AG04449 (cell line): ENCODE measurements at regions not wholly inside any gene's neighbourhood (a gene's known extent, or its start where the extent isn't known, plus 50 kb on each side); places are given as distances from the start of the nearest gene placed in this dataset.

Experiments used
- CTCF ChIA-PET: fragments of 350-600 bp; formaldehyde crosslinking; extraction: SDS; loops from one replicate; lab custom pipeline; 2021; ENCODE audit warnings: antibody characterized with exemption; lab: Yijun Ruan, JAX
- POLR2A ChIA-PET: fragments of 400-600, 350-600 bp; formaldehyde crosslinking; extraction: SDS; loops from one replicate; lab custom pipeline; 2020; ENCODE audit warnings: antibody characterized with exemption, inconsistent platforms; lab: Yijun Ruan, JAX
- DNase-seq: peaks from one replicate; pipeline ENCODE4 v3.0.0-alpha.2; 2010; ENCODE audit warnings: low read depth, low spot score
- H3K4me3 ChIP-seq: 2 replicates; pipeline ENCODE4 v1.5.1; 2011; ENCODE audit warnings: low read depth, mild to moderate bottlenecking, control low read depth, low read length
- TF ChIP-seq, protein P1 (sequence below): IDR thresholded peaks from one replicate; pipeline ENCODE4 v1.5.1; 2011; ENCODE audit warnings: mild to moderate bottlenecking, moderate library complexity, low read length, control low read depth, inconsistent platforms; ENCODE audit not compliant: insufficient read depth; ENCODE audit errors: missing control alignments

DNA sequence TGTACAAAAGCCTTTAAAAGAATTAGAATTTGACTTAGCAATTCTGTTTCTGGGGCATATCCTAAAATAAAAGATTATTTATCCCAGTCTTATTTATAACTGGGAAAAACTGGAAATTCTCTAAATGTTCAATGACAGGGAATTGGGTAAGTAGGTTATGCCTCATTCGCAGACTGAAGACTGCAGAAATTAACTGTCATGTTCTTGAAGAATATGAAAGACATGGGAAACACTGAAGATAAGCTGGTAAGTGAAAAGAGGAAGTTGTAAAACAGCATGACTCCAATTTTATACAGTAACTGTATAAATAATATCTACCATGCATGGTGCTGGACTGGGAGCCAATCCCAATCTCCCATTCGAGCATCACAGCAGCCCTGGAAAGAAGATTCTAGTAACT, 50.6 kb upstream of the SLC2A1 start:
- H3K4me3 ChIP-seq = no peak overlapping the region
- CTCF ChIA-PET = no interaction called here
- POLR2A ChIA-PET = no interaction called here
- no peak for DNase-seq
- TF ChIP-seq, protein P1, sequence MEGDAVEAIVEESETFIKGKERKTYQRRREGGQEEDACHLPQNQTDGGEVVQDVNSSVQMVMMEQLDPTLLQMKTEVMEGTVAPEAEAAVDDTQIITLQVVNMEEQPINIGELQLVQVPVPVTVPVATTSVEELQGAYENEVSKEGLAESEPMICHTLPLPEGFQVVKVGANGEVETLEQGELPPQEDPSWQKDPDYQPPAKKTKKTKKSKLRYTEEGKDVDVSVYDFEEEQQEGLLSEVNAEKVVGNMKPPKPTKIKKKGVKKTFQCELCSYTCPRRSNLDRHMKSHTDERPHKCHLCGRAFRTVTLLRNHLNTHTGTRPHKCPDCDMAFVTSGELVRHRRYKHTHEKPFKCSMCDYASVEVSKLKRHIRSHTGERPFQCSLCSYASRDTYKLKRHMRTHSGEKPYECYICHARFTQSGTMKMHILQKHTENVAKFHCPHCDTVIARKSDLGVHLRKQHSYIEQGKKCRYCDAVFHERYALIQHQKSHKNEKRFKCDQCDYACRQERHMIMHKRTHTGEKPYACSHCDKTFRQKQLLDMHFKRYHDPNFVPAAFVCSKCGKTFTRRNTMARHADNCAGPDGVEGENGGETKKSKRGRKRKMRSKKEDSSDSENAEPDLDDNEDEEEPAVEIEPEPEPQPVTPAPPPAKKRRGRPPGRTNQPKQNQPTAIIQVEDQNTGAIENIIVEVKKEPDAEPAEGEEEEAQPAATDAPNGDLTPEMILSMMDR = no peak

DNA sequence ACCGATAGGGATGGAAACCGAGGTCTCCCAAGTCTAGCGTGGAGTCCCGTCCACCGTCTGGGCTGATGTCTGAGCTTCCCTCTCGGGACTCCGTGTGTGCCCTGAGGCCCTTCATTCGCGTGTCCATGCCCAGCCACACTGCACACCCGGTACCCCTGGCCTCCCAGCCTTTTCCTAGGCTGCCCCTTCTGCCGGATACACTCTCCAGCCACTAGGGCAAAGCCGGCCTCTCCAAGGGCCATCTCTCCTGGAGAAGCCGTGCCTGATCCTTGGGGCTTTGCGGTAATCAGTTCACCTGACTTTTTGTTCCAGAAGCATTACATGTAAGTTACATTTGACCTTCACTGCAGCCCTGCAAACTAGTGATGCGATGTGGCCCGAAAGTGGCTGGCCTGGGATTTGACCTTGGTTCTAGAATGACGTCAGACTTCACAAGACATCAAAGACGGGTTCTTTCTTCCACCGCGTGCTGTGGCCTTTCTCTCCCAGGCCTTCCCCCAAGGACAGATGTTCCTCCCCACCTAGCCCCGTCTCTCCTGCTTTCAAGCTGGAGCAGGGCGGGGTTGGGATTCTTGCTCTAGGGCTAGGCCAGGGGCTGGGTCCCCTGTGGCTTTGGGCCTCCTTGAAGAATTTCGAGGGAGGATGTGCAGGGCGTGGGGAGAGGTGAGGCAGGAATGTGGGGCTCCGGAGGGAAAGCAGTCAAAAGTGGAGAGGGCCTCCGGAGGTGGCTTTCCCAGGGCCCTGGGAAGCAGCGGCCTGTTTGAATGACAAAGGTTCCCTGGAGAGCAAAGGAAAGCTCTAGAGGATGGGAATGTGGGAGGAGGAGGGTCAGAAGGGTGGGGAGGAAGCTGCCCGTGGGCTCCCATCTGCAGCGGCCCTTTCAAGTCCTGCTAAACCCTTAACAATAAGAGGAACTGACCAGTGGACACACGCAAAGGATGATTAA, 49.7 kb upstream of the SLC2A1 start:
- TF ChIP-seq, protein P1 = no peak
- H3K4me3 ChIP-seq = no peak overlapping the region
- ChIA-PET CTCF (no interaction called here), POLR2A (no interaction called here)
- no peak for DNase-seq
